Stimulated activated CD4-positive, alpha-beta T cell treated with anti-CD3 and anti-CD28 coated beads, Interleukin-4, amount 100 ng/mL, for 4 hours (primary cell): ENCODE measurements at regions not wholly inside any gene's neighbourhood (a gene's known extent, or its start where the extent isn't known, plus 50 kb on each side); places are given as distances from the start of the nearest gene placed in this dataset.

Experiments
- DNase-seq, 2 experiments: peaks; one replicate each; pipeline ENCODE4 v3.0.0-alpha.2; 2020

DNA sequence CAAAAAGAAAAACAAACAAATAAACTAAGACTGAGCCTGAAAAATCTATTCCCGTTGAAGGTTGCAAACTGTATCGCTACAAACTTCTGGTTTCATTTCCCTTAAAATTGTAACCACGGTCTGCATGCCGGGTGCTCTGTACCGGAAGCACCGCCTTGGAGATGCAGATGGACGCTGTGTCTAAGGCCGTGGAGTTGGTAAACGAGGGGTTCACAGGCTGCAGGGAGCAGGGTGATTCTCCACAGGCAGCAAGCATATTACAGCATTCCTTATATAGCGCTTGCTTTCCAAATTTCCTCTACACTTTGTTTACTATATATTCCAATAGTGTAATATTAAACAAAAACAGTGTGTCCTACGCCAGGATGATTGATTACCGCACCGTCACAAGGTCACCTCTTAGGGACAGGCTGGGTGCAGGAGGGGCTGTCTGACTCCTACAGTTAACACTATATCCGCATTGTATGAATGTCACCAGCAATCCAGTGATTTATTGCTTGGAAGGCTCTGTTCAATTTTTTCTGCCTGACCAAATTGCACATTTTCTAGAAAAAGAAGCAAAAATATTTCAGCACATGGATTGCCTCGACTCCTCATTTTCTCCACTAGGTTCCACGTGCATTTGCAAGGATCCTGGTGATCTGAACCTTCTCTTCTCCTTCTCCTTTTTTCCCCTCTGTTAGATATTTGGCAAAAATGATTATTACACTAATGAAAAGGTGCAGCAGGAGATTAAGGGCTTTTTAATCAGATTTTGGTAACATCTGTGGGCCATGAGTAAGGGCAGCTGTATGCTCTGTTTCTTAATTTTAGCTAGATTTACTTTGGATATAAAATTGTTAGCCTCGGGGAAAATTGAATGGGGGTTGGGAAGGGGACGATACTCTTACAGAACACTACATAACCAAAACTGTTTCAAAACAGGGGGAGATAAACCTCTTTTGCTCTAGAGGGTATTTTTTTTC, 325.8 kb upstream of the MGMT start:
- DNase-seq, result no peak

DNA sequence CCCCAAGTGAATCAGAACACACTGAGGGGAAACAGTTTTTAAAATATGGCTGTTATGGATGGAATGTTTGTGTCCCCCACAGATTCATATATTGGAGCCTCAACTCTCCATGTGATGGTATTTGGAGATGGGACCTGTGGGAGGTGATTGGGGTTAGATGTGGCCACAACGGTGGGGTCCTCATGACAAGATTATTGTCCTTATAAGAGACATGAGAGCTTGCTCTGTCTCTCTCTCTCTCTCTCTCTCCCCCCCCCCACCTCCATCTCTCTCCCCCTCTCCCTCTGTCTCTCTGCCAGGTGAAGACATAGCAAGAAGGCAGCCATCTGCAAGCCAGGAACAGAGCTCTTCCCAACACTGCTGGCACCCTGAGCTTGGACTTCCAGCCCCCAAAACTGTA, 315.8 kb upstream of the MGMT start:
- no peak for DNase-seq

DNA sequence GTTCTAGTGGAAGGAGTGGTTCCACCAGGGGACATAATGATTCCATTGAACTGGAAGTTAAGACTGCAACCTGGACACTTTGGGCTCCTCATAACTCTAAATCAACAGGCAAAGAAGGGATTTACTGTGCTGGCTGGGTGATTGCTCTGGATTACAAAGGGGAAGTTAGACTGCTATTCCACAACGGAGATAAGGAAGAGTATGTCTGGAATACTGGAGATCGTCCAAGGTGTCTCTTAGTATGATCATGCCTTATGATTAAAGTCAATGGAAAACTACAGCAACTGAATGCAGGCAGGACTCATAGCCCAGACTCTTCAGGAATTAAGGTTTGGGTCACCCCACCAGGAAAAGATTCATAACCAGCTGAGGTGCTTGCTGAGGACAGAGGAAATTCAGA, 310.6 kb upstream of the MGMT start:
- no peak for DNase-seq

DNA sequence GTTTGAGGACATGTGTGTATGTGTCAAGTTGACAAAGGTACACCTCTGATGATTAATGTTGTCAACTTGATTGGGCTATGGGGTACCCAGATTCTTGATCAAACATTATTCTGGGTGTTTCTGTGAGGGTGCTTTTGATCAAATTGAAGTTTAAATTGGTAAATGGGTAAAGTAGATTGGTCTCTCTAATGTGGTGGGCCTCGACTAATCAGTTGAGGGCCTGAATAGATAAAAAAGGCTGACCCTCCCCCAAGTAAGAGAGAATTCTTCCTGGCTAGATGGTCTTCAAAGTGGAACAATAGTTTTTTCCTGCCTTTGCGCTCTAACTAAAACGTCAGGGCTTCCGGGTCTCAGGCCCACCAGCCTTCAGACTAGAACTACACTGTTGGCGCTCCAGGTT, 309.9 kb upstream of the MGMT start:
- no peak for DNase-seq

DNA sequence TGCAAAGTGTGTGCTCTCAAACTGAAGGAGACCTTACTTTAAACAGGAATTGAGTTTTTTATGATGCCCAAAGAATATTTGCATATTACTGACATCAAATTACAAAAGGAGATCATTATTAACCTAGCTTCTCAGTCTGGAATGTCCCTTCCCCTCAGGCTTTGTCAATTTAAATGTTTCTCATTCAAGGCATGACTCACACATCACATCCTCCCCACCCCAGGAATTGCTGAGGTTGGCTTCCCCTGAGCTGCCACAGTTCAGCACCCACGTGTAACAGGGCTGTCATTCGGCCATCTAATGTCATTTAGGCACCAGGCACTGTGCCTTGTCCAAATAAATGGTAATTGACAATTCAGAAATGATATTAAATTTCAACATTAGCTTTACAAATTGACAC, 305.9 kb upstream of the MGMT start:
- peak in 1 of 2 experiments; percentile 15 for DNase-seq

DNA sequence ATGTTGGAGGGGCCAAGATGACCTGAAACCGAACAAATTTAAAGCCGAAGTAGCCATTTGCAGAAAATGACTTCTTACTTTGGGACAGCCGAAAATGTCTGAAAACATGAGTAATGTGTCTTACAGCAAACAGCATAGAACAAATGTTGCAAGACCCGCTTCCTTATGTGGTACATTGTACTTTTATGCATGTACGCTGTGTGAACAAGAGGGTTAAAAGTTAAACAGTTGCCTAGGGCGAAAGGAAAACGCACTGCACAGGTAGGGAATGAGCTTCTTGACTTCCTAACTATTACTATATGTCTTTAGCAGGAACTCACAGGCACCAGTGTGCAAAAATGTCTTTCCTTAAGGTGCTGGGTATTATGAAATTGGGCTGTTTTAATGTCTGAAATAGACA, 303.5 kb upstream of the MGMT start:
- no peak for DNase-seq

DNA sequence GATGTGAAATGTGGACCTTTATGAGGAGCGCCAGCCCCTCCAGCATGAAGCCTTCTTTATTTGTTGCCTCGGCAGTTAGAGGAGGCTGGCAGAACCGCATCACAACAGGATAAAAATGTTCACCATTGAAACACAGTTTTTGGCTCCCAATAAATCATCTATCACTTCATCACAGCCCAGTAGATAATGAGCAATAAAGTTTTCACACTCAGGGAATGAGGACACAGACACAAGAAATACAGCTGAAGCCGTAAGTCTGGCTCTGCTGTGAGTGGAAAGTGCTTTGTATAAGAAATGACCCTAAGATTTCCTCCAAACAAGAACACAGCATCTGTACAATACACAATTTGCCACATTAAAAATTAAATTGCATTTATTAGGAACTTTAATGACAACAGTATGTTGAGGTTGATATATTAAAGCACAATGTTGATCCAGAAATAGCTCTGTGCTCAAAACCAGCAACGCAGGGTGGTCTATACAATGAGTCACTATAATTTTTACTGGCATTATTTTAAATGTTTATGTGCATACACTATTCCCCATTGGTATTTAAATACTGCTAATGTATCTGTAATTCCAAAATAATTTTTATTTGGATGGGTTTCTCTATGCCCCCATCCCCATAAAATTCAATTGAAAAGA, 301.8 kb upstream of the MGMT start:
- DNase-seq, result no peak

DNA sequence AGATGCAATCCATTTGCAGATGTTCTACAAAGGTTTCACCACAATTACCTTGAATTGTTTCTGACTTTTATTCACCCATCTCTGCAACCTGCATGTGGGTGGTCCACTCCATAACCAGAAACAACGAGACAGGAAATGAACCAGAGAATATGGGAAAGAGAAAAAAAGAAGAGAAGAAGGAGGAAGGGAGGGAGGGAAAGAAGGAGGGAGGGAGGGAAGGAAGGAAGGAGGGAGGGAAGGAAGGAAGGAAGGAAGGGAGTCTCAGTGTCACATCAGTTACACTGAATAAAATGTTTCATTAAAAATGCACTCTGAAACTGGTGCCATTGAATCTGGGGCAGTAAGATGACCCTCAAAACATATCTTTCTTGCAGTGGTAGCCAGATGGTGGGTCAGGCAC, 301.3 kb upstream of the MGMT start:
- no peak for DNase-seq

DNA sequence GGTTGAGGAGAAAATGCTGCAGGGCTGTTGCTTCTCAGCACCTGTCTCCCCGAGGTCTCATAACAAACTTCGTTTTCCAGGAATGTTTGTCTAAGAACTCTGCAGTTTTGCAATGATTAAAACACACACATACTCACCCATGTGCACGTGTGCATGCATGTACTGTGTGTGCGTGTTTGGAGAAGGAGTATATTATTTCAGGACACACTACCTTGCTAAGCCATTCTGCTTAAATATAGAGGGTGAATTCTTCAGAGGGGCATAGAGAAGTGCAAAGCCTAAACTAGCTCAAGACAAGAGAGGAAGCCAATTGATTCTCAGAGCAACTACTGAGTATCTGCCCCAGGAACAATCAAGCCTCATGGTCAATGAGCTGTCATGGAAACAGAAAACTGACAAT, 298.4 kb upstream of the MGMT start:
- DNase-seq, result no peak

DNA sequence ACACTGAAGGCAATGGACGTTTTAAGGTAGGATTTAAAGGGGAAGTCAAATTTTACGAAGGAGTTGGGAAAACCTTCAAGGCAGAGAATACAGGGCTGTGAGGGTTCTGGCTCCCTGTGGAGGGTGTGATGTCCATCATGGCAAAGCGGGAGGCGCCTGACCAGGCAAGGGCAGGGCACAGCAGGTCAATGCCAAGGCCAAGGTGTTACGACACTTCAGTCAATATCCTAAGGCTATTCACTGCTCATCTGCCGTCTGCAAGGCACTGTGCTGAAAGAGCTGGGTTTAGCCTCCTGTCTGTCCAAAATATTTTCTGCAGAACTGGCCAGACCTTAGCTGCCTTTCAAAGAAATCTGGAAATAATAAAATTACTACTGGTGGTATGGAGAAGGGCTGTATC, 297.9 kb upstream of the MGMT start:
- no peak for DNase-seq

DNA sequence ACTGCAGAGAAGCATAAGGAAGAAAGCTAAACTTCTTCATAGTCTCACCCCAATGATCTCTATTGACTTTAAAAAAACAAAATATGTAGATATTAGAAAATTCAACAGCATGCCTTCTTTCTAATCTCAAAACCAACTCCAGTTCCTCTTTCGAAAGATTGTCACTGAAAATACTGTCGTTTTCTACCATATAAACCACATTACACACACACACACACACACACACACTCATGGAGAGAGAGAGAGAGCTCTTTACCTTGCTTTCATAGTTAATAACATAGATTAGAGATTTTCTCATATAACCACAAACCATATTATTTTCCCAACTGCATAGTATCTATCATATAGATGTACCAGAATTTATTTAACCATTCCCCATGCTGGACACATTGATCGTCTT, 296.2 kb upstream of the MGMT start:
- no peak for DNase-seq

DNA sequence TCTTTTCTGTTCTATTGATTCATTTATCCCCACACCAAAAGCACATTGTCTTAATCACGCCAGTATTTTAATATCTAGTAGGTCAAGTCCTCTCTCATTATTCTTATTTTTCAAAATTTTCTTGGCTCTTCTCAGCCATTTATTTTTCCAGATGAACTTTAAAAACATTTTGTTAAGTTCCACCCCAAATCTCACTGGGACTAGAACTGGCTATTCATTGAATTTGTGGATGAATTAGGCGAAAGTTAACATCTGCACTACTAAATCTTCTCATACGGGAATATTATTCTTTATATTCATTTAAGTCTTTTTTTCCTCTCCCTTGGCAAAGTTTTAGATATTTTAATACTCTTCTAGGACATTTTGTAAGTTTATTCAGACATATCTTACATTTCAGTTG, 295.2 kb upstream of the MGMT start:
- no peak for DNase-seq

DNA sequence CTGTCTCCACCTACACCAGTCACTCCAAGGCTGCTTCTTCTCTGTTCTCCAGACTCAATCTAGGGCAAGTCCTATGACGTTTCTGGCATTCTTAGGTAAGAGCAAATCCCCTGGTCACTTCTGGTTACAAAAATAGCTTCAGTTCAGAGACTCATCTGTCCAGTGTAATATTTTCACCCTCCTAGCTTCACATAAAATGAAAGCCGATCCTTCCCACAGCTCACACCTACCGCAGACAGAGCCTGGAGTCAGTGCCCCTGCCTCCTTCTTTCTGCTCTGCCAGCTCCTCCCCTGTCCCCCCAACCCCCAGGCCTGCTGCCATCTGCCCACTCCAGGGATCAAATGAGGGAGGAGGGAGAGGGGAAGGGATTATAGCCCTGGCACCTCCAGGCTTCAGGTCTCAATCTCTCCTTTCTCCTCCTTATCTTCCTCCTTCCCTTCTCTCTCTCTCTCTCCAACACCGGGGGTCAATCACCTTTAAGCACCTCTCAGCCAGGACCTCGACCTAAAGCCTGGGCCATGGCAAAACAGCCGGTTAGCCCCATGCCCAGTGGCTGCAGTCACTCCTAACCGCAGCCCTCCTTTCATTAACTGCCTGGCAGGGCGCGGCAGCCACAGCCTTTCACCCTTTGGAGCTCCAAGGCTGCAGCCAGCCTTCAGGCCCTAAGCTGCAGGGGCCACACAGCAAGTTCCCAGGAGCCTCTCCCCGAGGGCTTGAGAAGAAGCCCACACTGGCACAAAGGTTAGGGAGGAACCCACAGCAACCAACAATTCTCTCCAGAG, 292.6 kb upstream of the MGMT start:
- DNase-seq, result no peak

DNA sequence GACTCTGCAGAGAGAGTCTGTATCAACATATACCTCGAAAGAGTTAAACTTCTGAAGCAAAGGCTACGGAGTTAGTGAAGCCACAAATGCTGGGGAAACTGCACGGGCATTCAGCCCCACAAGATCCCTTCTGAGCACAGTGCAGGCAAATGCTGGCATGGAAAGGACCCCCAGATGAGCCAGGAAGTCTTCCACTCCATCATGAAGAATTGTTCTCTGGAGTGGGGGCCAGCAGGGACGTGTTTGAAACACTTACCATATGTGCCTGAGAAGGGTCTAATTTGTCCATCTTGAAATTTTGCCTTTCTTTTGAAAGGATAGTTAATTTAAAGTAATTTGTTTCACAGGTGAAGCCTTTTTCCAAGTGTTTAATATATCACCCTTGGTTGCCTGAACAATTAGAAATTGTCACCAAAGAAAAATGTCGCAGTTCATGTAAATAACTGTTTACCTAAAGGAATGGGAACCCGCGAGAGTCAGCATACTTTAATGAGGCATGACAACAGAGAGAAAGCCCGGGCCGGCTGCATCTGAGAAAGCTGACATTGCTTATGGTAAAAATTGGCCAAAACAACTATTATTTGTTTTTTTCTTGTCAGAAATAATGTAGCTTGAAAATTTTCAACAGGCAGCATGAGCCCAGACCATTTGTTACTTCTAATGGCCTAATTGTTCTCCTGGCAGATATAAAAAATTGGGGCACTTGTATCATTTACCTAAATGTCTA, 287.6 kb upstream of the MGMT start:
- DNase-seq, result no peak

DNA sequence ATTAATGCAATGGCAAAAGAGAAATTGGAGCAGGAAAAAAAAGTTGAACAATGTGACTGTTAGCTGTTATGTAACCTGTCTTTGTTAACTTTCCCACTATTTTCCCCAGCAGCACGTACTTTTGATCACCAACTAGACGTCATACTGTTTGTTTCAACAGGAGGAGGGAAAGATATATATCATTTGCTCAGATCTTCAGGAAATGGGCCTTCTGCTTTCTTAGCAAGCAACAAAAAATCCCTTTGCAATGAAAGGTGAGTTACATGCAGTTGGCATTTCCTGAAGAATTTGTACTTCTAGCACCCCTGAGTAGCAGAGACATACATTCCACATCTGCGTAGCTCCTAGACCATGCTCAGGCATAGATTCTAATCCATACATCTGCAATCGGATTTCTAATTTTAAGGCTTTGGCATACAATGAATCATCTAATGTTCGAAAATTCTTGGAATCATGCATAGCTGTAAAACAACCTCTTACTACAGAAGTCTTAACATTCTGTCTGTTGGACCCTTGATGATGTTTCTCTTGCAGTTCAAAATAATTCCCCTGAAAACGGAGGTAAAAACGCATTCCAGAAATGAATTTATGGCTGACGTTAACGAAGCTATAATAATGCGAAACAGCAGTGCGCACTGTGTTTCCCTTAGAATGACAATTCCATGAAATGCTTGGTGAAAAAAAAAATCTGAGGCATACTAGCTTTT, 286.9 kb upstream of the MGMT start:
- DNase-seq, result no peak

DNA sequence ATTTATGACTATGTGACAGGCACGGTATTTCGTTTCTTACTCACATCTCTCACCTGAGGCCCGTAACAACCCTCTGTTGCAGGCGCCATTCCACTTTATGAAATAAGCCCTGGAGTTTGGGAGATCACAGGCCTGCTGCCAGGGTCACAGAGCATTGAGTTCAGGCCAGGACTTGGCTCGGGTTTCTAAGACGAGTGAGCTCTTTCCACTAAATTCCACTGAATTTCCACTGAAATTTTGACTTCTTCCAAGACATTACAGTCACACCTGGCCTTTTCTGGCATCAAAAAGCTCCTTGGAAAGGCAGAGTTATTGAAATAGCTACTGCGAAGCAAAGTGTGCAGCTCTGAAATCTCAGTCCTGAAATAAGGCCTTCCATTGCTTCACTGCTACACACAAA, 282.8 kb upstream of the MGMT start:
- DNase-seq, result no peak

DNA sequence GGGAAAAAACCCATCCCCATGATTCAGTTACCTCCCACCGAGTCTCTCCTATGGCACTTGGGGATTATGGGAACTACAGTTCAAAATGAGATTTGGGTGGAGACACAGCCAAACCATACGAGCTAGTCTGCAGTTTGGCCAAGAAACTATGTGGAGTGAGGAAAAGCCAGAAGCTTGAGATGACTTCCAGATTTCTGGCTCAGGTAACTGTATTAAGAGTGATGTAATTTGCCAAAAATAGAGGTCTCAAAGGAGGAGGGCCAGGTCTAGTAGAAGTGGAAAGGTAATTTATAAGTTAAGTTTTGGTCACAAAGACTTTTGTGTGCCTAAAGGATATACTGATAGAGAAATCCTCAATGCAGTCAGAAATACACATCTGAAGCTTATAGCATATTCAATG, 279.7 kb upstream of the MGMT start:
- no peak for DNase-seq

DNA sequence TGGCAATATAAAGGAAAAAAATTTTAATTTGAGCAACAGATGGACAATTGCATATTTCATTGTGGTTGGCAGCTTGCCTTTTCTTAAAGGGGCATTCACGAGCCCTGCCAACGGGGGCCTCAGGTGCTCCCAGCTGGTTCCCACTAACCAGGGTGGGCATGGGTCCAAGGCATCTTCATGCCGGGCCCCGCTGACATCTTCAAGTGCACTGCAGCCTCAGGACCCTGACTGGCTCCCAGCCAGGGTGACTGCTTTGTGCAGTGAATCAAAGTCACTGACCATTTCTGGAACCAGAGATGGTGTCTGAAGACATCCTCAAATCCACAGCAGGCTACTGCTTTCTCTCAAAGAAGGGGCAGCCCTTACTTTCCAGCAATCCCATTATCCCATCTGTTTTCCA, 275.2 kb upstream of the MGMT start:
- DNase-seq, result no peak

DNA sequence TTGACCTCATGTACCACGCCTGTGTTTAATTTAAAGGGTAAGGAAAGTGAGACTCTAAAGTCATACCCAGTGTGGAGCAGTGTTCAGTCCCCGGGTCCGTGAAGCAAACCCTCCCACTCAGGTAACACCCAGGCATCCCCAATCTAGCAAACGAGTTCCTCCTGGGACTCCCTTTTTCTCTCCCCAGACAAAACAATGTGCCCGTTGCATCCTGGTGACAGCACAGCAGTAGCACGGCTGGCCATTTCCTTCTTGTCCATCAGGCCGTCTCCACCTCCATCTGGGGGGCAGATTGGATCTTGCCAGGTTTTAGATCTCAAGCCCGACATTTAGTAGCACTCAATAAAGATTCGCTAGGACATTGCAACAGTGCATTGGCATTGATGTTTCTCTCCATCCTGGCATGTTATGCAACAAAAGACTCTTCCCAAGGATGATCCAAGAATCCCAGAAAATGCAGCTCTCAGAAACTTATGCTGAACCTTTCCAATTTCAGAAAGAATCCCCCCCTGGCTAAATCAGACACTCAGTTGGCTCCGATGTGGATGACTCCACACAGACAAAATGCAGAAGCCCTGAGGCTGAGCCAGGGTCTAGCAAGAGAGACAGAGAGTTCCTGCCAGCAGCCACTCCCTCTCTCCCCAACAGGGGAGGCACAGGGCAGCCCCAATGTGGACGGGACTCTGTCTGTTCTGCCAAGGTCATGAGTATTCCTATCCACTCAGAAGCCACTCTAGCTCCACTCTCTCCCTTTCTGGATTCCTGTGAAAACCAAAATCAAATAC, 274.5 kb upstream of the MGMT start:
- no peak for DNase-seq

DNA sequence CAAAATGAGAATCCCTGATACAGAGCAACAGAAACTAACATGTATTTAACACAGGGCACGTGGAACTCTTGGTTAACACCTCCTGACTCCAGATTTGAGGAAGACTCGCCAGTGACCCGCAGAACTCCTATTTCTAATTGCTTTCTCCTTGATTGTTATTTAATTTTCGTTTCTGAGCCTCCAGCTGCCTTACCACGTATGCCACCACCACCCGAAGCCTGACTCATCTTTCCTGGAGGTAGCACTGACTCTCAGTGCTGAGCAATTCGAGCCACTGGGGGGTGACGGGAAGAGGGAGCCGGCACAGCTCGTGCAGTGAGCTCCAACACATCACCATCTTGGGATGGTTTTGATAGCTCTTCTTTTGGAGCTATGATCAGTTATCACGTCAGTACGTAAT, 273.9 kb upstream of the MGMT start:
- no peak for DNase-seq

DNA sequence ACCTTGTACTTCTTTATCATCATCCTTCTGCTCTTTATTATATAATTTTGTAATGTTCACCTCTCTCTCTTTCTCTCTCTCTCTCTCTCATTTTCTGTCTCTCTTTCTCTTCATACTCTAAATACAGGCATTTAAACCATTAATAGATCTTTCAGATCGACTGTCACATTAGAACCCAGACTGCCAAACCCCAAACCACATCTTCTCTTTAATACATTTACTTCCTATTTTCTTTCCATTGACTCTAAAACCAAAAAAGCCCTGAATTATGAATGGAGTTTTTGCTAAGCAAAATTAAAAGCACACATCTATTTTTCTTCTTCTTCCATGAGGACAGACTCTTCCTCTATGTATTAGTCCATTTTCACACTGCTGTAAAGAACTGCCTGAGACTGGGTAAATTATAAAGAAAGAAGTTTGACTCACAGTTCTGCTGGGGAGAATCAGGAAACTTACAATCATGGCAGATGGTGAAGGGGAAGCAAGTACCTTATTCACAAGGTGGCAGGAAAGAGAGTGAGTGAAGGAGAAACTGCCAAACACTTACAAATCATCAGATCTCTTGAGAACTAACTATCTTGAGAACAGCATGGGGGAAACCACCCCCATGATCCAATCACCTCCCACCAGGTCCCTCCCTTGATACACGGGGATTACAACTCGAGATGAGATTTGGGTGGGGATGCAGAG, 272.7 kb upstream of the MGMT start:
- no peak for DNase-seq
